Coronary artery (tissue), 2 donors: ENCODE measurements at regions not wholly inside any gene's neighbourhood (a gene's known extent, or its start where the extent isn't known, plus 50 kb on each side); places are given as distances from the start of the nearest gene placed in this dataset.
"Not testable (repeated sequence)": the region's sequence is repeated elsewhere in the genome, so short reads cannot be mapped to it uniquely, and the experiment has no call there.

Source experiments
- DNase-seq: peaks from one replicate; pipeline ENCODE4 v3.0.0-alpha.2; 2017; ENCODE audit warnings: low spot score
- H3K27ac ChIP-seq, 2 donors: fragments of 200-600 bp; sonication (generic); one replicate each; pipeline ENCODE4 v1.5.1; 2016 to 2019
- H3K4me3 ChIP-seq: fragments of 200-600 bp; sonication (generic); 2 replicates; pipeline ENCODE4 v1.5.1; 2016; ENCODE audit warnings: mild to moderate bottlenecking, moderate library complexity
- TF ChIP-seq, protein P1 (sequence below): fragments of 200-600 bp; sonication (generic); IDR thresholded peaks from one replicate; pipeline ENCODE4 v1.5.1; 2019; ENCODE audit warnings: antibody characterized with exemption

DNA sequence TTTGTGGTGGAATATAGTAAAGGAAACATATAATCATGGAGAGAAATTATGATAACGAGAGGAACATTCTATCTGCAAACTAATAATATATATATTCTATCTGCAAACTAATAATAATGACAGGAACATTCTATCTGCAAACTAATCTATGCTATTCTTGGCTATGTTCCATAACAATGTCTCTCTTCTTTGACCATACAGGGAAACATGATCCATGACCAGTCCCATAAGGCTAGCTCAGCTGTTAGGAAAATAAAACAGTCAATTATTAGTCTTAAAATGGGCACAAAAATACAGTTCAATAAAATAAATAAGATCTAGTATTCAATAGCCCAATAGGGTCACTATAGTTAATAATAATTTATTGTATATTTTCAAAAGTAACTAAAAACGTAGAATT is 707.8 kb upstream of the PCDH20 start:
- TF ChIP-seq, protein P1, sequence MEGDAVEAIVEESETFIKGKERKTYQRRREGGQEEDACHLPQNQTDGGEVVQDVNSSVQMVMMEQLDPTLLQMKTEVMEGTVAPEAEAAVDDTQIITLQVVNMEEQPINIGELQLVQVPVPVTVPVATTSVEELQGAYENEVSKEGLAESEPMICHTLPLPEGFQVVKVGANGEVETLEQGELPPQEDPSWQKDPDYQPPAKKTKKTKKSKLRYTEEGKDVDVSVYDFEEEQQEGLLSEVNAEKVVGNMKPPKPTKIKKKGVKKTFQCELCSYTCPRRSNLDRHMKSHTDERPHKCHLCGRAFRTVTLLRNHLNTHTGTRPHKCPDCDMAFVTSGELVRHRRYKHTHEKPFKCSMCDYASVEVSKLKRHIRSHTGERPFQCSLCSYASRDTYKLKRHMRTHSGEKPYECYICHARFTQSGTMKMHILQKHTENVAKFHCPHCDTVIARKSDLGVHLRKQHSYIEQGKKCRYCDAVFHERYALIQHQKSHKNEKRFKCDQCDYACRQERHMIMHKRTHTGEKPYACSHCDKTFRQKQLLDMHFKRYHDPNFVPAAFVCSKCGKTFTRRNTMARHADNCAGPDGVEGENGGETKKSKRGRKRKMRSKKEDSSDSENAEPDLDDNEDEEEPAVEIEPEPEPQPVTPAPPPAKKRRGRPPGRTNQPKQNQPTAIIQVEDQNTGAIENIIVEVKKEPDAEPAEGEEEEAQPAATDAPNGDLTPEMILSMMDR = no peak
- Histone ChIP-seq H3K27ac (no peak overlapping the region), H3K4me3 (no peak overlapping the region)
- no peak for DNase-seq

GRCh38 chr13:62122434-62122833 is 706.8 kb upstream of the PCDH20 start:
- DNase-seq = no peak
- TF ChIP-seq, protein P1 = no peak
- Histone ChIP-seq H3K4me3 (no peak overlapping the region), H3K27ac (no peak overlapping the region)

GRCh38 chr13:62119739-62120700 is 704.4 kb upstream of the PCDH20 start:
- TF ChIP-seq, protein P1 = no peak
- Histone ChIP-seq H3K4me3 (no peak overlapping the region), H3K27ac (no peak overlapping the region)
- DNase-seq = no peak

GRCh38 chr13:62115831-62116230 is 700.2 kb upstream of the PCDH20 start:
- H3K4me3 ChIP-seq = no peak overlapping the region
- H3K27ac ChIP-seq = no peak overlapping the region
- no peak for DNase-seq
- TF ChIP-seq, protein P1 = no peak

- TF ChIP-seq, protein P1 = no peak
- Histone ChIP-seq H3K27ac (no peak overlapping the region), H3K4me3 (no peak overlapping the region)
- no peak for DNase-seq
Measured at GRCh38 chr13:62113179-62113578, 697.5 kb upstream of the PCDH20 start.

DNA sequence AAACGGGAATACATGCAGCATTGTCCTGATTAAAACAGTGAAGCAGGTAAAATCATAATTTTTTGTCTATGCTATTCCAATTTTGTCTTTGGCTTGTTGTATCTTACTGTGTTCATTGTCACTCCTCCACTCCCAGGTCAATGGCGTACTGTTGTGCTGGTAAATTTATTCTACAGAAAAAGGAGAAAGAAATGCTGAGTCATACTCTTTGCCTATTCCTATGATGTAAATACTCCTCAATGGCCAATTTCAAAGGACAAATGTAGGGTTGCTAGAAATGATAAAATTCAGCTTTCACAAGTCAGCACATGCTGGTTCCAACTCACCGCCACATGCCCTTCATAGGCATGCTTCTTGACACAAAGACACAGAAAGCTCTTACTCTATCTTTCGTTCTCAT is 694.4 kb upstream of the PCDH20 start:
- no peak for DNase-seq
- Histone ChIP-seq H3K4me3 (no peak overlapping the region), H3K27ac (no peak overlapping the region)
- TF ChIP-seq, protein P1 = no peak

DNA sequence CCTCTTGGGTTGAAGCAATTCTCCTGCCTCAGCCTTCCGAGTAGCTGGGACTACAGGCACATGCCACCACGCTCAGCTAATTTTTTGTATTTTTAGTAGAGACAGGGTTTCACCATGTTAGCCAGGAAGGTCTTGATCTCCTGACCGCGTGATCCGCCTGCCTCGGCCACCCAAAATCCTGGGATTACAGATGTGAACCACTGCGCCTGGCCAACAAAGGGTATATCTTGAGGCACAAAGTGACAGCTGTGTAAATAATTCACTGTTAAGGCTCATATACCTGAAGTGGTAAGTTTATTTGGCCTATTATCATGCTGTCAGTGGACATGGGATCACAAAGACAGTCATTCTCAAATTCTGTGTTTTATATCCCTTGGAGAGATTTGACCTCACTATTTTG is 688.5 kb upstream of the PCDH20 start:
- DNase-seq, H3K27ac ChIP-seq, H3K4me3 ChIP-seq: not testable (repeated sequence)
